BLaER1 (cell line): ENCODE measurements at regions not wholly inside any gene's neighbourhood (a gene's known extent, or its start where the extent isn't known, plus 50 kb on each side); places are given as distances from the start of the nearest gene placed in this dataset.

ENCODE experiments used
- H3K27ac ChIP-seq: shearing (Covaris generic); formaldehyde crosslinking; 2 replicates; pipeline ENCODE4 v1.8.1; 2022
- H3K27me3 ChIP-seq: shearing (Covaris generic); formaldehyde crosslinking; 2 replicates; pipeline ENCODE4 v1.8.1; 2022
- H3K36me3 ChIP-seq: shearing (Covaris generic); formaldehyde crosslinking; 2 replicates; pipeline ENCODE4 v1.8.1; 2022
- H3K4me1 ChIP-seq: shearing (Covaris generic); formaldehyde crosslinking; 2 replicates; pipeline ENCODE4 v1.8.1; 2022
- H3K4me2 ChIP-seq: shearing (Covaris generic); formaldehyde crosslinking; 2 replicates; pipeline ENCODE4 v1.8.1; 2022
- H3K4me3 ChIP-seq: shearing (Covaris generic); formaldehyde crosslinking; 2 replicates; pipeline ENCODE4 v1.8.1; 2022
- H3K9ac ChIP-seq: shearing (Covaris generic); formaldehyde crosslinking; 2 replicates; pipeline ENCODE4 v1.8.1; 2022
- H3K9me3 ChIP-seq: shearing (Covaris generic); formaldehyde crosslinking; 2 replicates; pipeline ENCODE4 v1.8.1; 2022
- H4K20me1 ChIP-seq: shearing (Covaris generic); formaldehyde crosslinking; 2 replicates; pipeline ENCODE4 v1.8.1; 2022
- Cebpa-rat ChIP-seq: shearing (Covaris generic); IDR thresholded peaks from 2 replicates; pipeline ENCODE4 v1.8.1; 2022

- H3K4me3 ChIP-seq = no peak overlapping the region
- no peaks in the 10 kb centered on the region for H3K4me1 ChIP-seq
- H3K27me3 ChIP-seq = no peaks in the 10 kb centered on the region
- H4K20me1 ChIP-seq = no peaks in the 10 kb centered on the region
- no peak for TF ChIP-seq Cebpa-rat
- no peaks in the 10 kb centered on the region for H3K9me3 ChIP-seq
- no peak overlapping the region for H3K4me2 ChIP-seq
- H3K9ac ChIP-seq = no peak overlapping the region
- H3K36me3 ChIP-seq = no peaks in the 10 kb centered on the region
- H3K27ac ChIP-seq = no peak overlapping the region
Observed at GRCh38 chr6:134731615-134732014, 218.3 kb downstream of the ALDH8A1 start.

- Histone ChIP-seq H3K4me2 (no peak overlapping the region), H3K27ac (no peak overlapping the region), H3K27me3 (no peaks in the 10 kb centered on the region), H3K4me1 (peaks cover 4% of the 10 kb centered on the region), H4K20me1 (no peaks in the 10 kb centered on the region), H3K9ac (no peak overlapping the region), H3K4me3 (no peak overlapping the region), H3K36me3 (no peaks in the 10 kb centered on the region), H3K9me3 (no peaks in the 10 kb centered on the region)
- no peak for TF ChIP-seq Cebpa-rat
Observed at GRCh38 chr6:134730013-134730412, 219.9 kb downstream of the ALDH8A1 start.

- Histone ChIP-seq H3K4me3 (no peak overlapping the region), H3K27me3 (no peaks in the 10 kb centered on the region), H3K4me2 (no peak overlapping the region), H3K9ac (no peak overlapping the region), H3K27ac (no peak overlapping the region), H3K36me3 (no peaks in the 10 kb centered on the region), H3K4me1 (peaks cover 8% of the 10 kb centered on the region), H3K9me3 (no peaks in the 10 kb centered on the region), H4K20me1 (no peaks in the 10 kb centered on the region)
- no peak for TF ChIP-seq Cebpa-rat
Observed at GRCh38 chr6:134729561-134729960, 220.3 kb downstream of the ALDH8A1 start.

- no peak overlapping the region for H3K4me3 ChIP-seq
- peaks cover 10% of the 10 kb centered on the region for H3K4me1 ChIP-seq
- no peaks in the 10 kb centered on the region for H3K27me3 ChIP-seq
- no peak overlapping the region for H3K4me2 ChIP-seq
- no peak overlapping the region for H3K9ac ChIP-seq
- no peak for TF ChIP-seq Cebpa-rat
- no peaks in the 10 kb centered on the region for H3K36me3 ChIP-seq
- H3K9me3 ChIP-seq = no peaks in the 10 kb centered on the region
- no peak overlapping the region for H3K27ac ChIP-seq
- H4K20me1 ChIP-seq = no peaks in the 10 kb centered on the region
Observed at GRCh38 chr6:134727081-134727480, 222.8 kb downstream of the ALDH8A1 start.

- Histone ChIP-seq H3K4me3 (no peak overlapping the region), H3K4me1 (peaks cover 10% of the 10 kb centered on the region), H3K36me3 (no peaks in the 10 kb centered on the region), H4K20me1 (no peaks in the 10 kb centered on the region), H3K4me2 (no peak overlapping the region), H3K9ac (no peak overlapping the region), H3K27ac (no peak overlapping the region), H3K27me3 (no peaks in the 10 kb centered on the region), H3K9me3 (no peaks in the 10 kb centered on the region)
- TF ChIP-seq Cebpa-rat = no peak
Observed at GRCh38 chr6:134725590-134725989, 224.3 kb downstream of the ALDH8A1 start.

- no peak overlapping the region for H3K9ac ChIP-seq
- no peak overlapping the region for H3K27ac ChIP-seq
- H3K4me1 ChIP-seq = peaks cover 10% of the 10 kb centered on the region
- no peak for TF ChIP-seq Cebpa-rat
- H3K36me3 ChIP-seq = no peaks in the 10 kb centered on the region
- no peaks in the 10 kb centered on the region for H3K9me3 ChIP-seq
- peak overlapping the region; percentile 47 for H3K4me2 ChIP-seq
- no peak overlapping the region for H3K4me3 ChIP-seq
- H4K20me1 ChIP-seq = no peaks in the 10 kb centered on the region
- no peaks in the 10 kb centered on the region for H3K27me3 ChIP-seq
Observed at GRCh38 chr6:134724771-134725340, 225.0 kb downstream of the ALDH8A1 start.

- Histone ChIP-seq H3K27me3 (no peaks in the 10 kb centered on the region), H3K9ac (no peak overlapping the region), H3K4me2 (no peak overlapping the region), H4K20me1 (no peaks in the 10 kb centered on the region), H3K27ac (no peak overlapping the region), H3K4me3 (no peak overlapping the region), H3K36me3 (no peaks in the 10 kb centered on the region), H3K4me1 (peaks cover 10% of the 10 kb centered on the region), H3K9me3 (no peaks in the 10 kb centered on the region)
- no peak for TF ChIP-seq Cebpa-rat
Observed at GRCh38 chr6:134723081-134723871, 226.6 kb downstream of the ALDH8A1 start.

- Histone ChIP-seq H3K9ac (no peak overlapping the region), H3K36me3 (no peaks in the 10 kb centered on the region), H3K27me3 (no peaks in the 10 kb centered on the region), H3K27ac (no peak overlapping the region), H3K4me3 (no peak overlapping the region), H3K4me2 (no peak overlapping the region), H3K4me1 (peaks cover 10% of the 10 kb centered on the region), H4K20me1 (no peaks in the 10 kb centered on the region), H3K9me3 (no peaks in the 10 kb centered on the region)
- no peak for TF ChIP-seq Cebpa-rat
Observed at GRCh38 chr6:134722200-134722870, 227.6 kb downstream of the ALDH8A1 start.

GRCh38 chr6:134721060-134721405 lies 228.9 kb downstream of the ALDH8A1 start:
- peaks cover 10% of the 10 kb centered on the region for H3K4me1 ChIP-seq
- H3K27me3 ChIP-seq = no peaks in the 10 kb centered on the region
- H4K20me1 ChIP-seq = no peaks in the 10 kb centered on the region
- no peak overlapping the region for H3K27ac ChIP-seq
- no peak overlapping the region for H3K9ac ChIP-seq
- no peak overlapping the region for H3K4me2 ChIP-seq
- H3K9me3 ChIP-seq = no peaks in the 10 kb centered on the region
- no peak overlapping the region for H3K4me3 ChIP-seq
- H3K36me3 ChIP-seq = no peaks in the 10 kb centered on the region
- no peak for TF ChIP-seq Cebpa-rat

GRCh38 chr6:134720353-134721059 lies 229.4 kb downstream of the ALDH8A1 start:
- no peak overlapping the region for H3K4me3 ChIP-seq
- H3K9me3 ChIP-seq = no peaks in the 10 kb centered on the region
- TF ChIP-seq Cebpa-rat = no peak
- no peak overlapping the region for H3K4me2 ChIP-seq
- no peaks in the 10 kb centered on the region for H3K27me3 ChIP-seq
- H4K20me1 ChIP-seq = no peaks in the 10 kb centered on the region
- peaks cover 10% of the 10 kb centered on the region for H3K4me1 ChIP-seq
- no peak overlapping the region for H3K9ac ChIP-seq
- H3K27ac ChIP-seq = no peak overlapping the region
- no peaks in the 10 kb centered on the region for H3K36me3 ChIP-seq
